HCT116 (cell line): ENCODE measurements at regions not wholly inside any gene's neighbourhood (a gene's known extent, or its start where the extent isn't known, plus 50 kb on each side); places are given as distances from the start of the nearest gene placed in this dataset.

ENCODE experiments used
- ATAC-seq: fragments of 200-7000 bp; cut with Tn5 transposase; 2 replicates; pipeline ENCODE4 v1.9.1; 2020; ENCODE audit warnings: mild to moderate bottlenecking, moderate library complexity
- BruUV-seq: library from RNA; stranded (reverse); fragments of 400-500 nt; replicated peaks from 2 replicates; lab custom pipeline; 2021; lab: Mats Ljungman, UMichigan
- CTCF ChIA-PET: fragments of 300-600 bp; sonication (Branson Sonifier 250); formaldehyde crosslinking; loops from one replicate; lab custom pipeline; 2021; ENCODE audit warnings: antibody characterized with exemption; lab: Charles Lee
- POLR2A ChIA-PET: fragments of 300-600, 350-600 bp; sonication (Branson Sonifier 250); formaldehyde crosslinking; loops from one replicate; lab custom pipeline; 2021; ENCODE audit warnings: antibody characterized with exemption; lab: Charles Lee
- RAD21 ChIA-PET, 2 experiments: fragments of 300-600 bp; sonication (Branson Sonifier 250); formaldehyde crosslinking; loops; one replicate each; lab custom pipeline; 2023; ENCODE audit warnings: low total read pairs in 2 of 2; ENCODE audit not compliant: uncharacterized antibody in 2 of 2, unreplicated experiment in 2 of 2, low non-redundant PET in 1 of 2; lab: Charles Lee
- DNase-seq: peaks from one replicate; pipeline ENCODE4 v3.0.0-alpha.2; 2010; ENCODE audit warnings: low read depth, low spot score
- H2AFZ ChIP-seq: fragments of 200-600 bp; shearing (Covaris generic), sonication (generic); 2 replicates; pipeline ENCODE4 v1.6.1; 2017; ENCODE audit warnings: low read depth, mixed run types, mixed read lengths, antibody characterized with exemption, low read length; ENCODE audit not compliant: poor library complexity, severe bottlenecking
- H3K27ac ChIP-seq: 2 replicates; pipeline ENCODE4 v1.5.1; 2012; ENCODE audit warnings: low read depth, low read length
- H3K27me3 ChIP-seq: fragments of 200-600 bp; sonication (generic); 2 replicates; pipeline ENCODE4 v1.6.1; 2016; ENCODE audit warnings: mixed run types, low read length, mixed read lengths; ENCODE audit not compliant: insufficient read depth
- H3K36me3 ChIP-seq, 2 experiments: fragments of 200-500 bp in 1 of 2; fragments of 200-600 bp in 1 of 2; sonication (Bioruptor generic) in 1 of 2; sonication (generic) in 1 of 2; 2 replicates each; pipeline versions ENCODE4 v1.5.1 to v1.6.1; 2014 to 2016; ENCODE audit warnings: low read length in 2 of 2, inconsistent platforms in 1 of 2, mixed read lengths in 1 of 2, mixed run types in 1 of 2; ENCODE audit not compliant: insufficient read depth in 2 of 2, control insufficient read depth in 1 of 2
- H3K4me1 ChIP-seq, 2 experiments: fragments of 200-600 bp in 1 of 2; sonication (generic) in 1 of 2; 2 replicates each; pipeline versions ENCODE4 v1.5.1 to v1.6.1; 2012 to 2017; ENCODE audit warnings: low read length in 2 of 2, inconsistent platforms in 1 of 2, mild to moderate bottlenecking in 1 of 2, mixed read lengths in 1 of 2, mixed run types in 1 of 2, moderate library complexity in 1 of 2; ENCODE audit not compliant: insufficient read depth in 2 of 2, control insufficient read depth in 1 of 2
- H3K4me2 ChIP-seq: fragments of 200-600 bp; sonication (generic); 2 replicates; pipeline ENCODE4 v1.6.1; 2017; ENCODE audit warnings: mixed run types, low read length, mixed read lengths
- H3K4me3 ChIP-seq, 2 experiments: fragments of 200-600 bp in 1 of 2; sonication (generic) in 1 of 2; replicated peaks in 1 of 2; 2 replicates each; pipeline ENCODE4 v1.5.1; 2011 to 2016; ENCODE audit warnings: low read length in 2 of 2, control low read depth in 1 of 2, low read depth in 1 of 2, mild to moderate bottlenecking in 1 of 2, mixed read lengths in 1 of 2, mixed run types in 1 of 2
- H3K79me2 ChIP-seq: fragments of 200-600 bp; sonication (generic); 2 replicates; pipeline ENCODE4 v1.6.1; 2017; ENCODE audit warnings: mild to moderate bottlenecking, mixed run types, low read length, moderate library complexity, mixed read lengths; ENCODE audit not compliant: insufficient read depth
- H3K9ac ChIP-seq: fragments of 200-600 bp; sonication (generic); 2 replicates; pipeline ENCODE4 v1.6.1; 2016; ENCODE audit warnings: low read length, mixed read lengths
- H3K9me2 ChIP-seq: fragments of 200-600 bp; sonication (generic), shearing (Covaris generic); 2 replicates; pipeline ENCODE4 v1.6.1; 2017; ENCODE audit warnings: mixed run types, mild to moderate bottlenecking, moderate library complexity; ENCODE audit not compliant: insufficient read depth
- H3K9me3 ChIP-seq, 2 experiments: fragments of 200-500 bp in 1 of 2; fragments of 200-600 bp in 1 of 2; sonication (Bioruptor generic) in 1 of 2; sonication (generic) in 1 of 2; 2 replicates each; pipeline ENCODE4 v1.6.1; 2014 to 2017; ENCODE audit warnings: low read length in 2 of 2, mixed read lengths in 2 of 2, inconsistent platforms in 1 of 2, low read depth in 1 of 2, mild to moderate bottlenecking in 1 of 2, mixed run types in 1 of 2, moderate library complexity in 1 of 2; ENCODE audit not compliant: control insufficient read depth in 1 of 2, insufficient read depth in 1 of 2
- H4K20me1 ChIP-seq: fragments of 200-600 bp; sonication (generic), shearing (Covaris generic); 2 replicates; pipeline ENCODE4 v1.6.1; 2017; ENCODE audit warnings: mixed run types, mild to moderate bottlenecking, moderate library complexity; ENCODE audit not compliant: insufficient read depth
- ATF3 ChIP-seq: IDR thresholded peaks from 2 replicates; pipeline ENCODE4 v1.6.1; 2012
- CBX3 ChIP-seq: IDR thresholded peaks from 2 replicates; pipeline ENCODE4 v1.6.1; 2012; ENCODE audit warnings: low read depth
- CEBPB ChIP-seq: IDR thresholded peaks from 2 replicates; pipeline ENCODE4 v1.6.1; 2012; ENCODE audit warnings: low read depth
- EGR1 ChIP-seq: IDR thresholded peaks from 2 replicates; pipeline ENCODE4 v1.6.1; 2012; ENCODE audit warnings: low read depth
- EZH2 ChIP-seq: fragments of 200-600 bp; sonication (generic); IDR thresholded peaks from 2 replicates; pipeline ENCODE4 v1.6.1; 2017; ENCODE audit warnings: antibody characterized with exemption, mixed run types
- EZH2phosphoT487 ChIP-seq: fragments of 200-600 bp; IDR thresholded peaks from 2 replicates; pipeline ENCODE4 v1.6.1; 2018; ENCODE audit warnings: antibody characterized with exemption, borderline replicate concordance
- FOSL1 ChIP-seq: IDR thresholded peaks from 2 replicates; pipeline ENCODE4 v1.6.1; 2012; ENCODE audit warnings: low read depth
- MAX ChIP-seq: IDR thresholded peaks from 2 replicates; pipeline ENCODE4 v1.6.1; 2012
- POLR2A ChIP-seq: IDR thresholded peaks from 2 replicates; pipeline ENCODE4 v1.7.0; 2011; ENCODE audit warnings: borderline replicate concordance; ENCODE audit not compliant: insufficient read depth, insufficient read length; ENCODE audit errors: extremely low read depth
- POLR2AphosphoS5 ChIP-seq: IDR thresholded peaks from 2 replicates; pipeline ENCODE4 v1.6.1; 2011; ENCODE audit warnings: mild to moderate bottlenecking, low read depth, low read length, moderate library complexity
- RAD21 ChIP-seq: IDR thresholded peaks from 2 replicates; pipeline ENCODE4 v1.6.1; 2012; ENCODE audit warnings: low read depth, mild to moderate bottlenecking
- REST ChIP-seq: IDR thresholded peaks from 2 replicates; pipeline ENCODE4 v1.6.1; 2012; ENCODE audit warnings: low read depth
- SP1 ChIP-seq: IDR thresholded peaks from 2 replicates; pipeline ENCODE4 v1.6.1; 2012; ENCODE audit warnings: low read depth
- SRF ChIP-seq: IDR thresholded peaks from 2 replicates; pipeline ENCODE4 v1.6.1; 2012; ENCODE audit warnings: low read depth
- TCF7L2 ChIP-seq: IDR thresholded peaks from 2 replicates; pipeline ENCODE4 v1.7.0; 2011; ENCODE audit warnings: borderline replicate concordance, inconsistent platforms; ENCODE audit not compliant: insufficient read depth, insufficient read length; ENCODE audit errors: extremely low read depth
- ZBTB33 ChIP-seq: IDR thresholded peaks from 2 replicates; pipeline ENCODE4 v1.6.1; 2011; ENCODE audit warnings: mild to moderate bottlenecking, low read length, moderate library complexity; ENCODE audit not compliant: insufficient replicate concordance; ENCODE audit errors: extremely low read depth
- intact Hi-C: fragments of 100-400 bp; cut with micrococcal nuclease; formaldehyde crosslinking; loops from 2 replicates; pipeline ENCODE4 v1.10.0; 2022

- TF ChIP-seq REST (no peak), FOSL1 (no peak), EZH2phosphoT487 (no peak), CBX3 (no peak), EGR1 (no peak), ATF3 (no peak), RAD21 (no peak), EZH2 (no peak), MAX (no peak), TCF7L2 (no peak), POLR2A (no peak), CEBPB (no peak), SRF (no peak)
Measured at GRCh38 chr12:131263626-131264025, 309.9 kb downstream of the ADGRD1 start (continued).

- no TSS peak for BruUV-seq
- H3K4me1 ChIP-seq, result peaks cover 2 to 8% of the 10 kb centered on the region in 2 experiments; a peak in 3 of 4 replicates
- ATAC-seq, result peak; percentile 16; the same call in 1 of the 2 replicates
- H2AFZ ChIP-seq, result no peak overlapping the region
- H3K4me3 ChIP-seq, result no peak overlapping the region
- no peak overlapping the region for H3K27ac ChIP-seq
- no peaks in the 10 kb centered on the region for H3K36me3 ChIP-seq
- ChIA-PET CTCF (no interaction called here), RAD21 (no interaction called here), POLR2A (no interaction called here)
- no peak for DNase-seq
- no peak overlapping the region for H3K9ac ChIP-seq
- TF ChIP-seq EZH2phosphoT487, result no peak
- no peak for TF ChIP-seq CEBPB
- TF ChIP-seq ZBTB33, result no peak
- no peak for TF ChIP-seq SP1
- no peak for TF ChIP-seq POLR2A
- TF ChIP-seq EGR1, result no peak
- no peak for TF ChIP-seq ATF3
- TF ChIP-seq POLR2AphosphoS5, result no peak
- no peak for TF ChIP-seq CBX3
- no peaks in the 10 kb centered on the region for H3K27me3 ChIP-seq
- H4K20me1 ChIP-seq, result no peaks in the 10 kb centered on the region
- intact Hi-C loops, result no loop called here
- H3K79me2 ChIP-seq, result no peaks in the 10 kb centered on the region
- H3K4me2 ChIP-seq, result no peak overlapping the region
- no peaks in the 10 kb centered on the region for H3K9me2 ChIP-seq
- no peaks in the 10 kb centered on the region for H3K9me3 ChIP-seq
Measured at GRCh38 chr12:131264635-131265034, 310.9 kb downstream of the ADGRD1 start.
